ENCODE measurements at regions not wholly inside any gene's neighbourhood (a gene's known extent, or its start where the extent isn't known, plus 50 kb on each side); places are given as distances from the start of the nearest gene placed in this dataset.

GRCh38 chr9:129449066-129449465 lies 171.8 kb downstream of the C9orf50 start:
- TF ChIP-seq GATA3 (IDR thresholded peaks at IDR 0.05; ENCODE audit: low read depth, low read length) = no peak
- no peak for TF ChIP-seq GATA2 (IDR thresholded peaks at IDR 0.05; ENCODE audit: low read depth, low read length)

Data from SH-SY5Y (cell line).